GM21528 (cell line): ENCODE measurements at regions not wholly inside any gene's neighbourhood (a gene's known extent, or its start where the extent isn't known, plus 50 kb on each side); places are given as distances from the start of the nearest gene placed in this dataset.

Source experiments
- ATAC-seq: cut with Tn5 transposase; IDR thresholded peaks from one replicate; pipeline ENCODE4 v1.9.1; 2021; ENCODE audit warnings: mild to moderate bottlenecking, moderate library complexity; ENCODE audit not compliant: unreplicated experiment, low FRiP score

DNA sequence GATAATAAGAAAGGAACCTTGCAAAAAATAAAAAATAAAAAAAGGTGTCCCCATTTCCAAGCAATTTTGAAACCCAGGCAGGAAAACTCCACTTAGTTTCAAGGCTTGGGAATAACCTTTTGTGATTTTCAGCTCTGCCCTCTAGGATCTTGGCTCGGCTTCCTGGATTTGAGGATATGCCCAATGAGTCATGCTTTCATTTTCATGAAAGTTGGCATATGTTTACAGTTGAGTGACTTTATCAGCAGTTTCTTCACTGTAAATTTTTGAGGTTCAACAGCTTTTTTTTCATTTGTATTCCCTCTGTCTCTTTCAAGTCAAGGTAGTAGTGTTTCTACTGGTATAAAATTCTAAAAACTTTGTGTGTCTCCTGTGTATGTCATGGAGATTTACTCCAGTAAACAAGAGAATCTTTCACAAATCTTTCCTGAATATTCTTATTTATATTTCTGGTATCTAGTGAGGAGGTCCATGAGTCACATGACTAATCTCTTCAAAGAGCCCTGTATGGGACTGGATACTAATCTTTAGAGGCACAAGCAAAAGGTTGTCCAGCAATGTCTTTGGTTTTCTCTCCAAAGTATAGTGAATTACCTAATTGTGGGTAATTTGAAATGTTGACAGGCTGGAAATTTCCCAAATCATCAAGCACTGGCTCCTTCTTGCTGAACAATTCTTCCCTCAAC, 335.3 kb downstream of the BRINP2 start:
- ATAC-seq, result no peak

DNA sequence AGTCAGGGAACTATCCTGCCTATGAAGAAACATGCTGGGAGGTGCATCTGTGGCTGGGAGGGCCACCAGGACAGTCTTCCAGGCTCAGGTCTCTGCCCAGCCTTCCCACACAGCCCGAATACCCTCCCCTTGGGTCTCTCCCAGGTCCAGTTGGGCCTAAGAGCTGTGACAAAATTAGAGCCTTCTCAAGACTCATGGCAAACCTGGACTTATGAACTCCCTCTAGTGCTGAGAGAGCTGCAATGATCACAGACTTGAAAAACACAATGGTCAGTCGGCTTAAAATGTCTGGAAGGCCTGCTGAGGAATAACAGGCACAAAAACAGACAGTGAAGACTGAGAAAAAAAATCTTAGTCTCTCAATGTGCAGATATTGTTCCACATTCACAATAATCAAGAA, 325.1 kb downstream of the BRINP2 start:
- ATAC-seq, result no peak

DNA sequence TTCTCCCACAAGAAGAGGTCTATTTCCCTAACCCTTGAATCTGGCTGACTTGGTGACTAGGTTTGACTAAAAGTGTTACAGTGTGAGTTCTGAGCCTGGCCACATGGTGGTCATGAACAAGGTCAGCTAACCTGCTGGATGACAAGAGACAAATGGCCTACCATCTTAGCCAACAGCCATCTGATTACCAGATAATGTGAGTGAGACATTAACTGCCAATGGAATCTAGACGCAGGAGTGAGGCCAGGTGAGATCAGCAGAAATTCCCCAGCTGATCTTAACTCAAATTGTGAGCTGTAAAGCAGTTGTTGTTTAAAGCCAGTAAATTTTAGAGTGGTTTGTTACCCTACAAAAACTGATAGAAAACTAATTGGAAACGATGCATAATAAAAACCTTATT, 320.0 kb downstream of the BRINP2 start:
- no peak for ATAC-seq

DNA sequence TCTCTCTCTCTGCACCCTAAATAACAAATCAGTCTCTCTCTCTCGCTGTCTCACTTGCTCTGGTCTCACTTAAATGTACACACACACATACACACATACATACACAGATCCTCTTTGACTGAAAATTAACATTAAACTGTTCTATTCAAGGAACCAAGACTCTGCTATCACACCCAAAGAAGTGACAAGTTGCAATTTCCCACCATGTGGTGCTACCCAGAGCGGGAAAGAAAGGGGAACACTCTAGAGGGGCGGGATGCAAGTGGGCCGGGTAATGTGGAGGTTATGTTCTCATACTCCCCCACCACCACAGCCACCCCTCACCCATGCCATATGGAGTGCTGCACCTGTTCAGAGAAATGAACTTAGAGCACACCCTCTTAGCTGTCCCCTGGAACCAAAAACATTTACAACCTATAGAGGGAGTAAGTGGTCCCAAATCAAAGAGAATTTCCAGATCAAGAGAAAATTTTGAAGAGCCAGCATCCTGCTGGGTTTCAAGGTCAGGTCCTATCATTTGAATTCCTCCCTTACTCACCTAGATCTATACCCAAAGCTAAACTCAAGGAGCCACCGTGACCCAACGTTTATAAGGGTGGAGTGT, 319.4 kb downstream of the BRINP2 start:
- no peak for ATAC-seq

DNA sequence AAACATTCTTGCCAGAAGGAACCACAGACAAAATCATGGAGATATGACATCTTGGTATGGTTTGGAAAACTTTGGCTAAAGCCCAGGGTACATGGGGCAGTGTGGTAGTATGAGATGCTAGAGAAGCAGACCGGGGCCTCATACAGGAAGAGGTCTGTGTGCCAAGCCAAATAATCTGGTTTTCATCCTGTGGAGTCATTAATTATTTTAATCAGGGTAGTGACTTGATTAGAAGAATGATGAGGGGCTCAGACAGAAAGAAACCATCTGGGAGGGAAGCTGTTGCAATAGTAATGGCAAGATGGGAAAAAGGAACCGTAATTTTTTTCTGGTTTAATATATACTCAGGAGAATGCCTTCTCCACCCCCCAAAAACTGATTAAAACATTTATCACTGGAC, 318.0 kb downstream of the BRINP2 start:
- ATAC-seq, result no peak

DNA sequence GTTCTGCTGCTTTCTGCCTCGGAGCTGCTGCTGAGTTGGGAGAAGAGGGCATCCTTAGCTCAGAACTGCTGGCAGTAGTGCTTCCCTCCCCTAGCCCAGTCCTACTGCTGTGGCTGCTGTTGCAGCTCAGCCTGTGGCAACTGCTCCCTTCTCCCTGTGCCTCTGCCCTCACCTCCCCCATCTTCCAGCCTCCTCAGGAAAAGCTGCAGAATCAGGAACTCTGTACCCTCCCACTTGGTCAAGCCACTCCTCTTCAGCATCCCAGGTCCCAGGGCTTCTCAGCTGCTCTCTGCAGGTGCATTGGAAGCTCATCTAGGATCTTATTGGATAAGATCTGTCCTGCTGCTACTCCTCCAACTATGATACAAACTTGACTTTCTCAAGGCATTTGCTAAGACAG, 316.7 kb downstream of the BRINP2 start:
- ATAC-seq, result no peak

DNA sequence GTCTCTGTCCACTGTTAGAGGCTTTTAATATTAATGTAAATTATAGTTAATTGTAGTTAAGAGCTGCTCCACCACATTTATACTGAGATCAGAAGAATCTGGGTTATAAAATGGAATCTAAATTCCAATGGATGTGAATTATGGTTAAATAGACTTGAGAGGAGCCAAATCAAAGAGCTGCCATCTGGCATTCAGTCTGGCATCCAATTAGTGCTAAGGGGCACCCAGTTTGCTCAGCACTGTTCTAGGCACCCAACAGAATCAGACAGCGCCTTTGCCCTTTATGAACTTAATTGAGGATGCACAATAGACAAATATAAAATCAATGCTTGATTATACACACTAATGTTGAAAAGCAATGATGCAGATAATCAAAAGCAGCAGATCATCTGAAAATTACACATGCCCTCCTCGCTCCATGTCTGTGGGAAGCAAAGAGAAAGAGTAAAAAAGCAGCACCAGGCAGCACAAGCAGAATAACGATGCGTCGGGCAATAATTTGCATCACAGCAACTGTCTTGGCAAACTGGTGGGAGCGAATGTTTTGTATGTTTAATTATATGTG, 310.1 kb downstream of the BRINP2 start:
- ATAC-seq, result no peak

DNA sequence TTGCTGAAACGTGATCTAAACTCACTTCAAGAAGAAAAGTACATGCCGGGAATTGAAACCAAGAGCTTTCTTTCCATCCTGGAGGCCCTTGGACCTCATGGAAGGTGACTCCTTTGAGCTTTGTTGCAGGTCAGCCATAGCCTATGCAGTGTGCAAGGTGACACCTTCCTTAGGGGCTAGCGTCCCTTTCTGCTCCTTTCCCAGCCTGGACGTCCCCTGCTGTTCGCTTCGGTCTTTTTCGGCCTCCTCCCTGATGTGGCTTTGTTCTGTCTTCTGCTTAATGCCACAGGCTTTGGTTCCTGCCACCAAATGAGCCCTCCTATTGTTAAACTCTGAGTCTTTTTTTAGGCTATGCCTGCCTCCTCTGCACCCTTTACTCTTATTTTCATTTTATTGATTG, 308.8 kb downstream of the BRINP2 start:
- ATAC-seq, result no peak

DNA sequence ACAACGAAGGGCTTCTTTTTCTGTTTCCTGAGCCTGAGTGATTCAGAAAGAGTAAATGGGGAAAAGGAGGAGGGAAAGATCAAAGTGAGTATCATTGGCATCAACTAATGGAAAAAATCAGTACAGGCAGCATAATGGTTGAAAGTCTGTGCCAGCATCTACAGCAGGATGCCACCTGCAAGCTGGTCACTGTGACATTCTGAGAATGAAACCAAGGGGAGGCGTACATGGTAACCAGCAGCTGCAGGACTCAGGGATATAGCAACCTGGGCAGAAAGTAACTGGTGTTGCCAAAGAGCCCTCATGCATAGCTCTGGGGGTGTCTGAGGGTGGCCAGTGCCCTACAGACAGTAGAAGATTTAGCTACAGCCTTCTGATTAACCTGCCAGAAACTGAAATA, 305.9 kb downstream of the BRINP2 start:
- ATAC-seq, result no peak

DNA sequence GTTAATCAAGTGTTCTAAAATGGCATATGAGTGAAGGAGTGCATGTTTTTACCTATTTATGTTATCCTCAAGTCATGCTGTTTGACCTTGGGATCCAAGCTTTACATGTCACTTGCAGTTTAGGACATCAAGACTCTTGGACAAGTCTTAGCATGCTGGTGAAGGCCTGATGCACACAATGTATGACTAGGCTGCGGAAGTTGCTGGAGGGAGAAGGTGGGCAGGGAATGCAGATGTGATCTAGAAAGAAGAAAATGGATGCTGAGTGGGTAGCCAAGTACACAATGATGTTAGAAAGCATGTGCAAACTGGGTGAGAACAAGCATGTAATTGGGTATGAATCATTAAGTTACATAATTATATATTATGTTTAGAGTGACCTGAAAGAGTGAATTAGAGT, 301.8 kb downstream of the BRINP2 start:
- ATAC-seq, result no peak

DNA sequence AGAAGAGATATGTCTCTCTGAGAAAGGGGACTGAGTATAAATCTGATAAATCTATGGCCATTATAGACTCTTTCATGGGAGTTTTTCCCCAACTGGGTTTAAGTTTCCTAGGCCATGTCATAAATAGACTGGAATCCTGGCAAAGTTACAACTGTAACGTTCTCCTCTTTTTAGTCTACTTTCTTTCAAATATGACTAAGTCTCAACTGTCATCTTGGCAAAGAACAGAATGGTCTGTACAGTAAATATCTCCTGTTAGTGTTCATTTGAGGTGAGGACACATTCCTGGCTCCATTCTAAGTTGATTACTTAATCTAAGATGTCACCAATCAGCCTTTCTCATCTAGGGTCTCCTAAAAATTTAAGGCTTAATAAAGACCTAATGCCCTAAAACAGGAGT, 300.5 kb downstream of the BRINP2 start:
- no peak for ATAC-seq

DNA sequence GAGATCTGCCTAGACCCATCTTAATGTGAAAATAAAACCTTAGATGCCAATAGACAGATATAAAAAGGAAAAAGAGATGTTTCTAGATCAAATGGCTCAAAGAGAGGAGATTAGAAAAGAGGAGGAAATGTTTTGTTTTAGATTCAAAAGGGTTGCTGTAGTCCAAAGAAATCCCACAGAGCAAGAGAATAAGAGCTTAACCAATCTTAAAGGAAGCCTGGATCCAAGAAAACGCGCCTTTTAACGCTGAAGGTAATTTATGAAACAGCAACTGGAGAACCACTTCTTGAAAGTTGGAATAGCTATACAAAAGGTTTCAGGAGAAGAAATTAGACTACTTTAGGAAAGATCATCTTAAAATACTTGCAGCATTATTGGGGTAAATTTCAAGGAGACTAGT, 298.8 kb downstream of the BRINP2 start:
- ATAC-seq, result no peak

DNA sequence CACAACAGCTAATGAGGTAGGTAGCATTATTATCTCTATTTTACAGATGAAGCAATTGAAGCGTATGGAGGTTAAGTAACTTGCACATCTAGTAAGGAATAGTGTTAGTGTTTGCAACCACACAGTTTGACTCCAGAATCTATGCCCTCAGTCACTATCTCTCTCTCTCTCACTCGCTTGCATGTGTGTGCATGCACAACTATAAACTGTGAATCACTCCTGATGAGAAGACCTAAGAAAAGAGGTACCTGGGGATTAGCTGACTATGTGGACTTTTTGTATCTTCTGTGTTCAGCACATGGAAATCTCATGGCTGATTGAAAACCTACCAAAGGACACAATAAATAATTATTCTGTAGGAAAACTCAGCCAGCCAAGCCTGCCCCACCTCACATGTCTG, 295.5 kb downstream of the BRINP2 start:
- ATAC-seq, result no peak

DNA sequence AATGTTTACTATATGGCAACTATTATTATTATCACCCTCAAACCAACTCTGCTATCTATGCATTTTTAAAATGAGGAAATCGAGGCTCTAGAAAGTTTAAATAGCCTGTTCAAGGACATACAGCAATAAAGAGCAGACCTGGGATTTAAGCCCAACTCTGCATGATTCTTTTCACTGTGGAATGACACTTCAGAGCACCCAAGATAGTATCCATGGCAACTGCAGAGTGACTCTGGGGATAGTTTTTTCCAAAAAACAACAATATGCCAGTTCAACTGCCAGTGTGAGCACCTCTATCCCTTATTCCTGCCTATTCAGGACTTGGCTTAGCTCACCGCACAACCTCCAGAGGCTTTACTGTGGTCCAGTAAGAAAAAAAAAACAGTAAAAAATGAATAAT, 293.9 kb downstream of the BRINP2 start:
- ATAC-seq, result no peak

DNA sequence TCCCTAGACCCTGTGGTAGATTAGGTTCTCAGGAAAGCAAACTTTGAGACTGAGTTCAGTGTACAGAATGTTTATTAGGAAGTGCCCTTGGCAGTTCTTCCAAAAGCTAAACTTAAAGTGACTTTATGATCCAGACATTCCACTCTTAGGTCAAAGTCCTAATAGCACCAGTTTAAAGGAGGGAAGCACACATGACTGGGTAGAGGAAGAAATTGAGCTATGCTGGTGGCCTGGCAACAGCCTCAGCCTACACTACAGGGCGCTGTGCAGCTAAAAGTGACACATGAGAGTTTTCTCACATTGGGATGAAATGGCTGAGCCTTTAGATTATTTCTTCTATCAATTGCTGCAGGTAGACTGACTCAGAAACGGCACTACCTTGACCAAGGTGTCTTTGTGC, 280.4 kb downstream of the BRINP2 start:
- ATAC-seq, result no peak

DNA sequence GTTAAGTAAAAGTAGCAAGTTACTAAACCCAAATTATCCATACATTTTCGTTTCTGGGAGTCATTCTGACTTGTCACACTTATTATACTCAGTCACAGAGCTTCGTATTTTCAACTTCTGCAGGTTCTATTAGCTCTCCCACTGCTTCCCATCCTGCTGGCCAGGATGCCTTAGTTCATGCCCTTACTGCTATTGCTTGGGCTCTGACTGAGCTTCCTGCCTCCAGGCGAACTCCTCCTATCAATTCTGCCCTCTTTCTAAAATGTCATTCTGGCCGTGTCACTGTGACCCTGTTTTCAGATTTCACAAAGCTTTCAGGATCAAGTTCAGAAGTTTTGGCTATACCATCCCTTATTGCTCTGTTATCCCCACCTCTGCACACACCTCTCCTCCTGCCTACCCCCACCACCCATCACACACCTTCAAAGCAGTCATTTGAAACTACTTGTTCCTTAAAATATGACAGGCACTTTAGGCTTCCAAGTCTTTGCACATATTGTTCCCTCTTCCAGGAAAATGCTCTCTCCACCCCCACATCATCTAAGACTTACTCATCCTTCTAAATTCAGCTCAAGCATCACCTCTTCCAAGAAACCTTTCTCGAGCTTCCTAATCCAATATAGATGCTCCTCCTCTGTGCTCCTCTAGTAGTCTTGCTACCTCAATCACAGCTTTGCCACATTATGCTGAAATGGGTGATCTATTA, 278.0 kb downstream of the BRINP2 start:
- no peak for ATAC-seq

DNA sequence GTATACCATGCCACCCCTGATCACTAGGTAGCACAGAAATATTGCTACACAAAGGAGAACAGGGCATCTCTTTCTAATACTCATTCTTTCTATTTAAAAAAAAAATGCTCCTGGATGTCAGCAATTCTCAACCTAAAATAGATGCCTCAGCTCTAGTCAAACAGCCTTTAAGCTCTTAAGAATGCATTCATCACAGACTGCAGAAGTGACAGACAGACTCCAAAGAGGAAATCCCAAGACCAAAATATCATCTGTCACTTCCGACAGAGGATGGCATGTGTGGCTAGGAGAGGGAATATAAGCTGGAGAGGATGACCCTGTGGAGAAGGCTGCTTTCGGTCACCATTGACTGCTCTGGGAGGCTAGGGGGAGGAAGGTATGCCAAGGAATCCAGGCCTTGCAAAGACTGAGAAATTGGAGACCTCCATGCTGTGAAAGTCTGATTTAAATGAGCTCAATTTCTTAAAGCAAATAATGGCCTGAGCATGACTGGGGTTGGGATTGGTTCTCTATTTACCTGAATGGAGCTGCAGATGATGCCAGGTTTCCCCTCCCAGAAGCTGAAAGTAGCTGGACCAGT, 277.4 kb downstream of the BRINP2 start:
- no peak for ATAC-seq

DNA sequence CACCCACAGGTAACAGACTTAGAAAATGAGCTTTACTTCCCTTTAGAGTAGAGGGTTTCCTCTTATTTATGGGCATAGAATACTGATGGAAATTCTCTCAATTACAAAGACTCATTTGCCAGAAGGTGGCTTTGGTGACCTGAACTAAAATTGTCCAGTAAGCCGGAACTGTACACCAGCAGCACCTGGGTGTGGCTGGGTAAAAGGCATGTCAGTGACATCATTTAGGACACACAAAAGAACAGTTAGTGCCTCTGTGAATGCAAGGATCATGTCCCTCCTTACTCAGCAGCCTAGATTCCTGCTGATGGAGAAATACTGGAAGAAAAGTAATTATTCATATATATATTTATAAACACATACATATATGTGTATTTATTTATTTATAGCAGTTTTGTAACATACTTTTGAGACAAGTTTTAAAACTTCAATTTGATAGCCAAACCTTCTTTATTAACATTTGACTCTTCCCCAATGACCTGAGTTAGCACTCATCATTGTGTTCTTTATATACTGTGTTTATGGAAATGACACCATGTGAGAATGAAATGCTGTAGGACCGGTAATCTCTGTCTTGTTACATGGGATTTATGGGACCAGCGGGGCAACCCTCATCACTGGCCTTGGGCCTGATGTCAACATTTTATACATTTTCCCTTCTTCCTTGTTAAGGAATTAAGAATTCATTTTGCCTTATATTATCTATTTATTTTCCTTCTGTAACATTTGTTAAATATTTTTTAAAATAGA, 274.4 kb downstream of the BRINP2 start:
- ATAC-seq, result no peak

DNA sequence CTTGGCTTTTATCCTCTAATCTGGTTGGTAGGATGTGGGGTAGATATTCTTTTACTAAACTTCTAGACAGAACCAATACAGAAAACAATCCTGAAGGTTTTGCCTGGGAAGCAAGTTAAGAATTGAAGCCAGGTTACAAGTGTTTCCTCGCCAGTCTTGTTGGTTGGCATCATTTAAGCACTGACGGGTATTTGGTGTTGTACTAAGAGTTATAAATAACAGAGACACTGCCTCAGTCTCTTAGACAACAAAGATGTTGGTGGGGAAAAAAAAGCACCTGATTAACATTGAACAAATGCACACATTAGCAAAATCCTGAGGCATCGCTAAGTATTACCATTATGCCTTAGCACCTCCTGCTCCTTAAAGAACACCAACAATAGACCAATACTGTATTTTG, 272.2 kb downstream of the BRINP2 start:
- no peak for ATAC-seq

DNA sequence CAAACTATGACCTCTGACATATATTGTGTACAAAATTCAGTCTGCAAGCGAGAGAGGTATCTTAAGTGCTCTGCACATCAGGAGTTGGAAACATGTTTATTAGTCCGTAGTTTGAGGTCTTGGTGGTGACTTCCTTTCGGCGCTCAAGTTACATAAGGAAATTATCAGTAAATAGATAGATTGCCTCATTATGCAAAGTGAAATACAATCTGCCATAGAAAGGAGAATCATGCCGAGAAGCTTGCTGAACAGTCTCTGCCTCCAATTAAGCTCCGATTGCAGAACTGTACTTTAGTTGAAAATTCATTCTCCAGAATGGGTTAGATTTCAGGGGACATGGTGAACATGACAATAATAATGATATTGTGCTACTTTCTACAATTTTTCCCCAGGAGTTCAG, 271.8 kb downstream of the BRINP2 start:
- no peak for ATAC-seq

DNA sequence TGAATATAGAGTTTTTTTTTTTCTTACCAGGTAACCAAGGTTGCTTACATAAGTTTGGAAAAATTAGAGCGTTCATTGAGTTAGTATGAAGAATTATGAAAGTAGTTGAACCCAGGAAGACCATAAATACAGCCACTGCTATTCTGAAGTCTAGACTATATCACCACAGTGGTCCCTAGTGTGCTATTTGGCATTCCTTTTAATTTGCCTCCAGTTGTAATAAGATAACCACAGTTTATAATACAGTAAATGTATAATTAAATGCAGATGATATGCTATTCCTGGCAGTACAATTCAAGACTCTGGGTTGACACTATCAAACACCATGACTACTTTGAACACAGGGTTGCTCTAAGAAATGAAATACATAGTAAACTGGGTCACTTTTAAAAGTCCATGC, 270.5 kb downstream of the BRINP2 start:
- no peak for ATAC-seq
